Thyroid gland (tissue), 4 donors: ENCODE measurements at regions not wholly inside any gene's neighbourhood (a gene's known extent, or its start where the extent isn't known, plus 50 kb on each side); places are given as distances from the start of the nearest gene placed in this dataset.

Experiments used
- POLR2A ChIP-seq, 2 donors: fragments of 450-650 bp; IDR thresholded peaks; one replicate each; pipeline ENCODE4 v1.6.1; 2017; ENCODE audit warnings: antibody characterized with exemption in 2 of 2, mild to moderate bottlenecking in 2 of 2, moderate library complexity in 1 of 2
- TF ChIP-seq, protein P1 (sequence below), 6 experiments: fragments of 200-600 bp in 3 of 6; fragments of 450-650 bp in 3 of 6; sonication (generic) in 3 of 6; IDR thresholded peaks; one replicate each; pipeline ENCODE4 v1.5.1; 2016 to 2019; ENCODE audit warnings: antibody characterized with exemption in 6 of 6, mild to moderate bottlenecking in 2 of 6, inconsistent platforms in 1 of 6, moderate library complexity in 1 of 6

DNA sequence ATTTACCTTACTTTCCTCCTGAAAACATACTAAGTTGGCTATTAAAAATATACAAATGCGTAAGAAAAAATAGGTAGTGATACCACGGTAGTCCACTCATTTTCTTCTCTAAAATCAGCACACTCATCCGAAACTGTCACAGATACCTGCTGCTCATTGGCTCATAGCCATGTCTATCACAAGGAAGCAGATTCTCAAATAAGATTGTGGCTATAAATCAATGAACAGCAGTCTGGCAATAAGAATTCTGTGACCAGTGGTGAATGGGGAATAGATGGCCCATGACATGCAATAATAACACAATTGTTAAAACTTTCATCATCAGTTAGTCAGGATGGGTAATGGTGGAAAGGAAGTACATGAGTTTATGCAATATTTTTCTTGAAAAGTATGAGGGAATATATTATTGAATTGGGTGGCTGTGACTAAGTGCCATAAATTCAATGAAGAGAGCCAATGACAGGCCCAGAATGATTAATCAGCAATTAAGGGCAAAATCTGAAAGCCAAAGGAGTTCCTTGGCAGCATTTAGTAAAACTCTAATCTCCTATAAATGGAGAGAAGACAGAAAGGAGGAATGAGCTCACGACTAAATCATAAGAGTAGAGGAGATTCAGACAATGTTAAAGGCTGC lies 202.3 kb upstream of the NEIL3 start:
- TF ChIP-seq, protein P1, sequence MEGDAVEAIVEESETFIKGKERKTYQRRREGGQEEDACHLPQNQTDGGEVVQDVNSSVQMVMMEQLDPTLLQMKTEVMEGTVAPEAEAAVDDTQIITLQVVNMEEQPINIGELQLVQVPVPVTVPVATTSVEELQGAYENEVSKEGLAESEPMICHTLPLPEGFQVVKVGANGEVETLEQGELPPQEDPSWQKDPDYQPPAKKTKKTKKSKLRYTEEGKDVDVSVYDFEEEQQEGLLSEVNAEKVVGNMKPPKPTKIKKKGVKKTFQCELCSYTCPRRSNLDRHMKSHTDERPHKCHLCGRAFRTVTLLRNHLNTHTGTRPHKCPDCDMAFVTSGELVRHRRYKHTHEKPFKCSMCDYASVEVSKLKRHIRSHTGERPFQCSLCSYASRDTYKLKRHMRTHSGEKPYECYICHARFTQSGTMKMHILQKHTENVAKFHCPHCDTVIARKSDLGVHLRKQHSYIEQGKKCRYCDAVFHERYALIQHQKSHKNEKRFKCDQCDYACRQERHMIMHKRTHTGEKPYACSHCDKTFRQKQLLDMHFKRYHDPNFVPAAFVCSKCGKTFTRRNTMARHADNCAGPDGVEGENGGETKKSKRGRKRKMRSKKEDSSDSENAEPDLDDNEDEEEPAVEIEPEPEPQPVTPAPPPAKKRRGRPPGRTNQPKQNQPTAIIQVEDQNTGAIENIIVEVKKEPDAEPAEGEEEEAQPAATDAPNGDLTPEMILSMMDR (IDR thresholded peaks at IDR 0.05): no peak
- TF ChIP-seq POLR2A (IDR thresholded peaks at IDR 0.05): no peak
